Mesothelial cell of epicardium (in vitro differentiated cells): ENCODE measurements at regions not wholly inside any gene's neighbourhood (a gene's known extent, or its start where the extent isn't known, plus 50 kb on each side); places are given as distances from the start of the nearest gene placed in this dataset.

Source experiments
- DNase-seq, 2 experiments: peaks; one replicate each; pipeline ENCODE4 v3.0.0; 2021; ENCODE audit warnings: low spot score in 2 of 2; ENCODE audit not compliant: unreplicated experiment in 2 of 2
- H3K27ac Mint-ChIP-seq: 2 replicates; pipeline ENCODE4 v1.8.0; 2021; ENCODE audit warnings: mixed read lengths
- H3K27me3 Mint-ChIP-seq: 2 replicates; pipeline ENCODE4 v1.8.0; 2021; ENCODE audit warnings: low read depth, mixed read lengths
- H3K36me3 Mint-ChIP-seq: 2 replicates; pipeline ENCODE4 v1.8.0; 2021; ENCODE audit warnings: mixed read lengths
- H3K4me1 Mint-ChIP-seq: 2 replicates; pipeline ENCODE4 v1.8.0; 2021; ENCODE audit warnings: mixed read lengths
- H3K4me3 Mint-ChIP-seq: 2 replicates; pipeline ENCODE4 v1.8.0; 2021; ENCODE audit warnings: mild to moderate bottlenecking, moderate library complexity, mixed read lengths
- H3K9me3 Mint-ChIP-seq: 2 replicates; pipeline ENCODE4 v1.8.0; 2021; ENCODE audit warnings: mixed read lengths
- CTCF ChIP-seq: fragments of 200-600 bp; sonication (generic); IDR thresholded peaks from one replicate; pipeline ENCODE4 v1.5.0; 2021; ENCODE audit warnings: antibody characterized with exemption; ENCODE audit not compliant: unreplicated experiment

- no peak overlapping the region for H3K4me3 Mint-ChIP-seq
Measured at GRCh38 chr14:42950363-42950762, 1343.7 kb downstream of the LRFN5 start.

GRCh38 chr14:42947991-42948390, 1341.3 kb downstream of the LRFN5 start:
- Mint-ChIP-seq H3K4me1 (peaks cover 4% of the 10 kb centered on the region), H3K27ac (no peak overlapping the region), H3K4me3 (no peak overlapping the region), H3K9me3 (peaks cover 48% of the 10 kb centered on the region), H3K27me3 (no peaks in the 10 kb centered on the region), H3K36me3 (peaks cover 2% of the 10 kb centered on the region)
- DNase-seq = no peak
- no peak for TF ChIP-seq CTCF

More at GRCh38 chr14:42950363-42950762, 1343.7 kb downstream of the LRFN5 start:
- peaks cover 2% of the 10 kb centered on the region for H3K36me3 Mint-ChIP-seq
- H3K27ac Mint-ChIP-seq = no peak overlapping the region
- peaks cover 48% of the 10 kb centered on the region for H3K9me3 Mint-ChIP-seq
- no peak for DNase-seq
- no peak for TF ChIP-seq CTCF
- H3K27me3 Mint-ChIP-seq = no peaks in the 10 kb centered on the region
- peaks cover 4% of the 10 kb centered on the region for H3K4me1 Mint-ChIP-seq

- TF ChIP-seq CTCF = no peak
- Mint-ChIP-seq H3K27ac (no peak overlapping the region), H3K27me3 (no peaks in the 10 kb centered on the region), H3K4me3 (no peak overlapping the region), H3K4me1 (peaks cover 4% of the 10 kb centered on the region), H3K36me3 (no peaks in the 10 kb centered on the region), H3K9me3 (peaks cover 21% of the 10 kb centered on the region)
- no peak for DNase-seq
Measured at GRCh38 chr14:42944284-42944683, 1337.6 kb downstream of the LRFN5 start.

GRCh38 chr14:42931308-42931707, 1324.6 kb downstream of the LRFN5 start:
- Mint-ChIP-seq H3K4me3 (no peak overlapping the region), H3K36me3 (no peaks in the 10 kb centered on the region), H3K27me3 (no peaks in the 10 kb centered on the region), H3K27ac (no peak overlapping the region), H3K4me1 (no peaks in the 10 kb centered on the region), H3K9me3 (peaks cover 9% of the 10 kb centered on the region)
- TF ChIP-seq CTCF = no peak
- DNase-seq = no peak

GRCh38 chr14:42929806-42930480, 1323.3 kb downstream of the LRFN5 start:
- DNase-seq = no peak
- H3K27me3 Mint-ChIP-seq = no peaks in the 10 kb centered on the region
- TF ChIP-seq CTCF = no peak
- no peak overlapping the region for H3K4me3 Mint-ChIP-seq
- no peak overlapping the region for H3K27ac Mint-ChIP-seq
- no peaks in the 10 kb centered on the region for H3K36me3 Mint-ChIP-seq
- H3K4me1 Mint-ChIP-seq = no peaks in the 10 kb centered on the region
- H3K9me3 Mint-ChIP-seq = peaks cover 14% of the 10 kb centered on the region
